ENCODE measurements at regions not wholly inside any gene's neighbourhood (a gene's known extent, or its start where the extent isn't known, plus 50 kb on each side); places are given as distances from the start of the nearest gene placed in this dataset.

- no peak for TF ChIP-seq CBX8 (IDR thresholded peaks at IDR 0.05)
- no peak for TF ChIP-seq CHD4 (IDR thresholded peaks at IDR 0.05; ENCODE audit: borderline replicate concordance)
- TF ChIP-seq ZSCAN20 (CRISPR knock-in tag; IDR thresholded peaks at IDR 0.05), result no peak
- TF ChIP-seq HEYL (CRISPR knock-in tag; IDR thresholded peaks at IDR 0.05), result no peak
- TF ChIP-seq TP53 (CRISPR knock-in tag; IDR thresholded peaks at IDR 0.05), result no peak
- no peak for TF ChIP-seq BHLHE40 (IDR thresholded peaks at IDR 0.05; ENCODE audit: low read depth, low read length)
- no peak for TF ChIP-seq SMC3 (IDR thresholded peaks at IDR 0.05)
- TF ChIP-seq, protein P1, sequence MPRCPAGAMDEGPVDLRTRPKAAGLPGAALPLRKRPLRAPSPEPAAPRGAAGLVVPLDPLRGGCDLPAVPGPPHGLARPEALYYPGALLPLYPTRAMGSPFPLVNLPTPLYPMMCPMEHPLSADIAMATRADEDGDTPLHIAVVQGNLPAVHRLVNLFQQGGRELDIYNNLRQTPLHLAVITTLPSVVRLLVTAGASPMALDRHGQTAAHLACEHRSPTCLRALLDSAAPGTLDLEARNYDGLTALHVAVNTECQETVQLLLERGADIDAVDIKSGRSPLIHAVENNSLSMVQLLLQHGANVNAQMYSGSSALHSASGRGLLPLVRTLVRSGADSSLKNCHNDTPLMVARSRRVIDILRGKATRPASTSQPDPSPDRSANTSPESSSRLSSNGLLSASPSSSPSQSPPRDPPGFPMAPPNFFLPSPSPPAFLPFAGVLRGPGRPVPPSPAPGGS (IDR thresholded peaks at IDR 0.05), result no peak
- no peak for TF ChIP-seq POLR2A (IDR thresholded peaks at IDR 0.05; ENCODE audit: low read length)
- TF ChIP-seq ELK1 (IDR thresholded peaks at IDR 0.05; ENCODE audit: low read depth, low read length), result no peak
Measured at GRCh38 chr9:13554626-13555025, 275.1 kb upstream of the MPDZ start (continued).

DNA sequence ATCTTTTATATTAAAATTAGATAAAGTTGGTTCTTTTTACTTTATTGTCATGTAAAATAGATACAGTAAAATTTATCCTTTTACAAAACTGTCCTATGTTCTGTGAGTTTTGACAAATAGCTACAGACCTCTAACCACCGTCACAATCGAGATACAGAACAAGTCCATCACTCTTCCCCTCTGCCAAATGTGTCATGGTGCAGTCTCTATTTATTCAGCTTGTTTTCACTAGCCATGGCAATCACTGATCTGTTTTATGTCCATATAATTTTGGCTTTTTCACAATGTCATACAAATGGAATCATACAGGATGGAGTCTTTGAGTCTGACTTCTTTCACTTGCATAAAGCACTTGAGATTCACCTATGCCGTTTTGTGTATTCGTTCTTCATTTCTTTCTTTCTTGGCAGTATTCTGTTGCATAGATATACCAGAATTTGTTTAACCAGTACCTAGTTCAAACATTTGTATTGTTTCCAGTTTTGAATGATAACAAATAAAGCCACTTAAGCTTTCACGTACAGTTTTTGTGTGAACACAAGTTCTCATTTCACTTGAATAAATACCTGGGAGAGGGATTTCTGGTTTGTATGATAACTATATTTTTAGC, 273.2 kb upstream of the MPDZ start:
- no peaks in the 10 kb centered on the region for H3K9me3 ChIP-seq
- H3K27ac ChIP-seq, result no peak overlapping the region
- ATAC-seq (no peak), DNase-seq (ENCODE audit: low read depth in 1 of 2, low spot score in 1 of 2) (no peak), FAIRE-seq (no peak)
- WGBS (ENCODE audit: missing lambda C conversion rate), result 6% methylated on average over 5 of the region's 5 CpGs
- no peaks in the 10 kb centered on the region for H3K4me1 ChIP-seq
- H3K4me2 ChIP-seq, result no peak overlapping the region
- POLR2A ChIA-PET, result no interaction called here
- H3K4me3 ChIP-seq, result no peak overlapping the region
- CTCF ChIA-PET, result no interaction called here
- TF ChIP-seq MAZ (IDR thresholded peaks at IDR 0.05; ENCODE audit: borderline replicate concordance, low read depth, low read length) (no peak), HMGXB4 (CRISPR knock-in tag; IDR thresholded peaks at IDR 0.05; ENCODE audit: borderline replicate concordance) (no peak), ELK1 (IDR thresholded peaks at IDR 0.05; ENCODE audit: low read depth, low read length) (no peak), CHD4 (IDR thresholded peaks at IDR 0.05; ENCODE audit: borderline replicate concordance) (no peak), TFCP2L1 (CRISPR knock-in tag; IDR thresholded peaks at IDR 0.05) (no peak), RCOR1 (IDR thresholded peaks at IDR 0.05; ENCODE audit: low read depth, low read length) (no peak), GATA3 (IDR thresholded peaks at IDR 0.05; ENCODE audit: borderline replicate concordance) (no peak)
- TF ChIP-seq, protein P2, sequence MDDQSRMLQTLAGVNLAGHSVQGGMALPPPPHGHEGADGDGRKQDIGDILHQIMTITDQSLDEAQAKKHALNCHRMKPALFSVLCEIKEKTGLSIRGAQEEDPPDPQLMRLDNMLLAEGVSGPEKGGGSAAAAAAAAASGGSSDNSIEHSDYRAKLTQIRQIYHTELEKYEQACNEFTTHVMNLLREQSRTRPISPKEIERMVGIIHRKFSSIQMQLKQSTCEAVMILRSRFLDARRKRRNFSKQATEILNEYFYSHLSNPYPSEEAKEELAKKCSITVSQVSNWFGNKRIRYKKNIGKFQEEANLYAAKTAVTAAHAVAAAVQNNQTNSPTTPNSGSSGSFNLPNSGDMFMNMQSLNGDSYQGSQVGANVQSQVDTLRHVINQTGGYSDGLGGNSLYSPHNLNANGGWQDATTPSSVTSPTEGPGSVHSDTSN (IDR thresholded peaks at IDR 0.05), result no peak

DNA sequence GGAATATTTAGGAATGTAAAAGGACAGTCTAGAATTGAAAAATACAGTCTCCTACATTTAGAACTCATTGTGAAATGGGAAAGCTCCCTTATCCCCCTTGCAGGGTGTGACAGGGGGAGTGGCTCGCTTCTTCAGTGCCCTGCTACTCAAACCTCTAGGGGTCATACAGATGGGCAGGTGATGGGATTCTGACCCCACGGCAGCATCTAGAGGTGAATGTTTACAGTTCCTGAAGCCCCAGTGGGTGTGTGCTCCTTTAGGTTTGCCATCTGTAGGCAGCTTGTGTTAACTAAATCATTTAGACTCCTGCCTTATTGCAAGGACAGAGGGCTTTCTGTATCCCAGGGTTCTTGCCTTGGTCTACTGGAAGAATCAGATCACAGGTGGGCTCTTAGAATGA, 271.0 kb upstream of the MPDZ start:
- no peak for ATAC-seq

More for the DNA sequence above, 271.0 kb upstream of the MPDZ start:
- no peak for TF ChIP-seq POLR2A (IDR thresholded peaks at IDR 0.05; ENCODE audit: low read length)
- TF ChIP-seq MAFK (IDR thresholded peaks at IDR 0.05; ENCODE audit: partially characterized antibody), result no peak
- TF ChIP-seq ESRRA (IDR thresholded peaks at IDR 0.05; ENCODE audit: borderline replicate concordance, low read length), result no peak
- TF ChIP-seq HOXB5 (CRISPR knock-in tag; IDR thresholded peaks at IDR 0.05), result no peak
- no peak for TF ChIP-seq RNF2 (IDR thresholded peaks at IDR 0.05; ENCODE audit: borderline replicate concordance, low read depth)
- TF ChIP-seq SREBF2 (IDR thresholded peaks at IDR 0.05), result no peak
- TF ChIP-seq GATA3 (IDR thresholded peaks at IDR 0.05; ENCODE audit: borderline replicate concordance), result no peak
- no peak for TF ChIP-seq FOSB (CRISPR knock-in tag; IDR thresholded peaks at IDR 0.05)
- TF ChIP-seq KDM5A (IDR thresholded peaks at IDR 0.05), result no peak
- H3K4me1 ChIP-seq, result no peaks in the 10 kb centered on the region
- no peaks in the 10 kb centered on the region for H3K9me3 ChIP-seq
- 17% methylated on average over 2 of the region's 2 CpGs for WGBS (ENCODE audit: missing lambda C conversion rate)
- ChIA-PET POLR2A (no interaction called here), CTCF (interaction anchor here (0.6 to 0.9 kb wide), 2 partner anchors 334 to 803 kb away, joined by 3 read pairs; no protein-coding TSS in a partner anchor)
- no peak overlapping the region for H3K4me3 ChIP-seq
- DNase-seq (ENCODE audit: low read depth in 1 of 2, low spot score in 1 of 2) (no peak), FAIRE-seq (no peak)
- no peak overlapping the region for H3K4me2 ChIP-seq
- no peak overlapping the region for H3K27ac ChIP-seq

Data from A549 (cell line).